Gastrocnemius medialis (tissue), 4 donors: ENCODE measurements at regions not wholly inside any gene's neighbourhood (a gene's known extent, or its start where the extent isn't known, plus 50 kb on each side); places are given as distances from the start of the nearest gene placed in this dataset.

Source experiments
- ATAC-seq, 2 donors: fragments of 150-250 bp; one replicate each; pipeline ENCODE4 v1.9.1; 2016
- DNase-seq, 2 donors: peaks; one replicate each; pipeline ENCODE4 v3.0.0-alpha.2; 2019
- H3K27ac ChIP-seq, 4 donors: fragments of 200-600 bp; sonication (generic); 1 replicate in 1 of 4; 2 replicates in 3 of 4; pipeline ENCODE4 v1.5.1; 2016 to 2018; ENCODE audit warnings: mild to moderate bottlenecking in 2 of 4, moderate library complexity in 1 of 4
- H3K27me3 ChIP-seq, 3 donors: fragments of 200-600 bp; sonication (generic) in 2 of 3; 1 replicate in 1 of 3; 2 replicates in 2 of 3; pipeline versions ENCODE4 v1.5.1 to v1.6.0; 2016 to 2019; ENCODE audit warnings: mild to moderate bottlenecking in 1 of 3, moderate library complexity in 1 of 3
- H3K36me3 ChIP-seq, 2 donors: fragments of 200-600 bp; sonication (generic) in 1 of 2; one replicate each; pipeline ENCODE4 v1.5.1; 2017 to 2018
- H3K4me1 ChIP-seq, 2 donors: fragments of 200-600 bp; sonication (generic) in 1 of 2; one replicate each; pipeline ENCODE4 v1.5.1; 2016 to 2017; ENCODE audit warnings: mild to moderate bottlenecking in 2 of 2
- H3K4me3 ChIP-seq, 4 donors: fragments of 200-600 bp; sonication (generic) in 3 of 4; 1 replicate in 1 of 4; 2 replicates in 3 of 4; pipeline ENCODE4 v1.5.1; 2016 to 2019; ENCODE audit warnings: mild to moderate bottlenecking in 2 of 4
- H3K9me3 ChIP-seq, 3 donors: fragments of 200-600 bp; sonication (generic) in 2 of 3; 1 replicate in 1 of 3; 2 replicates in 2 of 3; pipeline ENCODE4 v1.5.1; 2016 to 2019
- POLR2A ChIP-seq, 2 donors: fragments of 450-650 bp; IDR thresholded peaks; one replicate each; pipeline ENCODE4 v1.6.1; 2017; ENCODE audit warnings: antibody characterized with exemption in 2 of 2, mild to moderate bottlenecking in 2 of 2, moderate library complexity in 2 of 2
- in situ Hi-C, 4 donors: fragments of 200-750 bp; cut with MboI; loops; one replicate each; pipeline versions ENCODE4 v1.15.0 to v1.8.0; 2017; ENCODE audit warnings: low sequenced_read_pairs in 4 of 4
- intact Hi-C: fragments of 100-400 bp; cut with DNase I; formaldehyde crosslinking; loops from one replicate; pipeline ENCODE4 v1.15.1; 2023; ENCODE audit warnings: low total_unique reads
- TF ChIP-seq, protein P1 (sequence below), 5 experiments: fragments of 450-650 bp in 3 of 5; fragments of 200-600 bp in 2 of 5; sonication (generic) in 2 of 5; IDR thresholded peaks in 4 of 5; conservative IDR thresholded peaks in 1 of 5; 1 replicate in 4 of 5; 2 replicates in 1 of 5; pipeline ENCODE4 v1.5.1; 2016 to 2019; ENCODE audit warnings: antibody characterized with exemption in 5 of 5, mild to moderate bottlenecking in 3 of 5, moderate library complexity in 3 of 5

DNA sequence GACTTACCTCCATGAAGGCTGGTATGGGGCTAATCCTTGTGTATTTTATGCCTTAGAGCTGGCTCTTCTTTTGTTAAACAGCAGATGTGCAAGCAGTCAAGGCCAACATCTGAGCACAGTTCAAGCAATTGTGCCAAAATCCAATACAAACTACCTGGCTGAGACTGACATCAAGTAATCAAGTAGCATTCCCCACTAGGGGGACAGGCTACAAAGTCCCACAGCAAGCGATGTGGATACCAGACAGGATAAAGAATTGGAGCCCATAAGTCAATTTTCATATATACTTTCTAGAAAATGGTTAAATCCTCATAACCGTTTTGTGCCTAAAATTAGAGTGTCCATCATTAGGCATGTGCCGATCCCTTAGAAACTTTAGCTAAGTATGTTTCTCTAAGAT is 675.8 kb downstream of the DIAPH3 start:
- DNase-seq: no peak

DNA sequence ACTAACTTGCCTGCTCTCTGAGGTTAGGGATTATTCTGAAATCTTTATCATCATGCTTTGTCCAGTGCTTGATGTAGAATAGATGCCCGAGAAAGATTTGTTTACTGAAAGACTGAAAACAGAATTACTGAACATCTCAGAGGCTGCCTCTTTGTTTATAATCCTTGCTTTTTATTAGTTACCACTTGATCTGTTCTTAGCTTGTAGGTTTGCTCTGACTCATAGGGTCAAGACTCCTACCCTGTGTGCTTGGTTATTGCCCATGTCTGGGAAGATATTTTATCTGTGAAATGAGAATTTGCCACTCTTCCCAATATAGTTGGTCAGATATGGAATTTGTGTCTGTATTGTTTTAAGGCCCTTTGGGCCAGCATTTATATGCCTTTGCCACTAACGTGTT is 675.3 kb downstream of the DIAPH3 start:
- no peak for TF ChIP-seq POLR2A (IDR thresholded peaks at IDR 0.05)
- TF ChIP-seq, protein P1, sequence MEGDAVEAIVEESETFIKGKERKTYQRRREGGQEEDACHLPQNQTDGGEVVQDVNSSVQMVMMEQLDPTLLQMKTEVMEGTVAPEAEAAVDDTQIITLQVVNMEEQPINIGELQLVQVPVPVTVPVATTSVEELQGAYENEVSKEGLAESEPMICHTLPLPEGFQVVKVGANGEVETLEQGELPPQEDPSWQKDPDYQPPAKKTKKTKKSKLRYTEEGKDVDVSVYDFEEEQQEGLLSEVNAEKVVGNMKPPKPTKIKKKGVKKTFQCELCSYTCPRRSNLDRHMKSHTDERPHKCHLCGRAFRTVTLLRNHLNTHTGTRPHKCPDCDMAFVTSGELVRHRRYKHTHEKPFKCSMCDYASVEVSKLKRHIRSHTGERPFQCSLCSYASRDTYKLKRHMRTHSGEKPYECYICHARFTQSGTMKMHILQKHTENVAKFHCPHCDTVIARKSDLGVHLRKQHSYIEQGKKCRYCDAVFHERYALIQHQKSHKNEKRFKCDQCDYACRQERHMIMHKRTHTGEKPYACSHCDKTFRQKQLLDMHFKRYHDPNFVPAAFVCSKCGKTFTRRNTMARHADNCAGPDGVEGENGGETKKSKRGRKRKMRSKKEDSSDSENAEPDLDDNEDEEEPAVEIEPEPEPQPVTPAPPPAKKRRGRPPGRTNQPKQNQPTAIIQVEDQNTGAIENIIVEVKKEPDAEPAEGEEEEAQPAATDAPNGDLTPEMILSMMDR (IDR thresholded peaks at IDR 0.05 in 4 of 5, conservative IDR thresholded peaks at IDR 0.05 in 1 of 5): no peak

More for the DNA sequence above, 675.8 kb downstream of the DIAPH3 start:
- no peaks in the 10 kb centered on the region for H3K9me3 ChIP-seq
- H3K36me3 ChIP-seq: no peaks in the 10 kb centered on the region
- in situ Hi-C loops: no loop called here
- no peak overlapping the region for H3K4me3 ChIP-seq
- ATAC-seq: no peak
- no peaks in the 10 kb centered on the region for H3K4me1 ChIP-seq
- H3K27ac ChIP-seq: no peak overlapping the region
- H3K27me3 ChIP-seq: no peaks in the 10 kb centered on the region
- intact Hi-C loops: no loop called here
- TF ChIP-seq POLR2A (IDR thresholded peaks at IDR 0.05): no peak
- TF ChIP-seq, protein P1 (IDR thresholded peaks at IDR 0.05 in 4 of 5, conservative IDR thresholded peaks at IDR 0.05 in 1 of 5): no peak

DNA sequence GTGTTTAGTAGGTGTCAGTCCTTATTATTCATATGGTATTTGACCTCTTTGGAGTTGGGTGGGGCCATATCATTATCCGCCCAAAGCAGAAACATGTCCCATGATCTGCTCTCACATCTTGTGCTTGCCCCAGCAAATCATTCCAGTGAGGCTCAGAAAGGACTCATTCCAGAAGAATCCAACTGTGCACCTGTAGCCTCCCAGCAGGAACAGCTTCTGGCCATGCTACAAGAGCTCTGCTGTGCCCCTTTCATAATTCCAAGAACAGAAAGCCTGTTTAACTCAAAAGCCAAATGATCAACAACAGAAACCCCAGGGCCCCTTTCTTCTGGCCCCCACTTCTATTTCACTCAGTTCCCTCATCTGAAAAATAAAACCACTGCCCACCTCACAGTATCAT is 673.1 kb downstream of the DIAPH3 start:
- Histone ChIP-seq H3K4me3 (no peak overlapping the region), H3K27ac (no peak overlapping the region), H3K9me3 (no peaks in the 10 kb centered on the region), H3K4me1 (peaks cover 0 to 10% of the 10 kb centered on the region in 2 donors), H3K36me3 (no peaks in the 10 kb centered on the region), H3K27me3 (no peaks in the 10 kb centered on the region)
- intact Hi-C loops: no loop called here
- TF ChIP-seq POLR2A (IDR thresholded peaks at IDR 0.05): no peak
- TF ChIP-seq, protein P1 (IDR thresholded peaks at IDR 0.05 in 4 of 5, conservative IDR thresholded peaks at IDR 0.05 in 1 of 5): no peak
- ATAC-seq (no peak), DNase-seq (no peak)
- in situ Hi-C loops: no loop called here

More for the DNA sequence above, 675.3 kb downstream of the DIAPH3 start:
- intact Hi-C loops: no loop called here
- Histone ChIP-seq H3K9me3 (no peaks in the 10 kb centered on the region), H3K4me3 (no peak overlapping the region), H3K36me3 (no peaks in the 10 kb centered on the region), H3K27me3 (no peaks in the 10 kb centered on the region), H3K27ac (no peak overlapping the region), H3K4me1 (no peaks in the 10 kb centered on the region)
- DNase-seq (no peak), ATAC-seq (no peak)
- in situ Hi-C loops: no loop called here

DNA sequence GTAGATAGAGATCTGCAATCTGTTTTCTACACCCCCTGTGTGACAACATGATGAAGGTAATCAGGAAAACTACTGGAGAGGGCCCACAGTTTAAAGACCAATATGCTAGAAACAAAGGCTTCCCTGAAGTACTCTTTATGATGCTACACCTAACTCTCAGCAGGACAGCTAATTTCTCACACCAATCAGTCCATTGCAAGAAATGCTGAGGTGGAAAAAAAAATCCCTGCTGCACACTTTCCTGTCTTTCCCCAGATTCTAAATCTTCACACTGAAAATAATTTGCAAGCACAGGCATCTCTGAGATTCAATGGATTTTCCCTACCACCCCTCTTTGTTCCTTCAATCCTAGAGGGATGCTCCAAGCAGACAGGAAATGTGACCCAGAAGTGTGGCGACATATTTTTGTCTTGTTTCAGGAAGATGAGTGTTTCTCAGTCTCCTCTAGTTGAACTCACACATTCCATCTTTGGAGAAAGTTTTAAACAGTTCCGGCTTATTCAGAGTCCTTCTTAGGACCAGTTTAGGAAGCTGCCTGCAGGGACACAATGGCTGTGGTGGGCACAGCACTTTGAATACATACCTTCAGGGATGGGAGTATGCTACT is 671.6 kb downstream of the DIAPH3 start:
- TF ChIP-seq, protein P1 (IDR thresholded peaks at IDR 0.05 in 4 of 5, conservative IDR thresholded peaks at IDR 0.05 in 1 of 5): no peak
- no peak for TF ChIP-seq POLR2A (IDR thresholded peaks at IDR 0.05)
- H3K4me1 ChIP-seq: peaks cover 0 to 10% of the 10 kb centered on the region in 2 donors
- no peak for ATAC-seq

More for the DNA sequence above, 671.6 kb downstream of the DIAPH3 start:
- no peaks in the 10 kb centered on the region for H3K27me3 ChIP-seq
- intact Hi-C loops (no loop called here), in situ Hi-C loops (no loop called here)
- no peak for DNase-seq
- no peaks in the 10 kb centered on the region for H3K9me3 ChIP-seq
- no peak overlapping the region for H3K27ac ChIP-seq
- no peak overlapping the region for H3K4me3 ChIP-seq
- no peaks in the 10 kb centered on the region for H3K36me3 ChIP-seq
